GM21786 (cell line): ENCODE measurements at regions not wholly inside any gene's neighbourhood (a gene's known extent, or its start where the extent isn't known, plus 50 kb on each side); places are given as distances from the start of the nearest gene placed in this dataset.
"Not testable (repeated sequence)": the region's sequence is repeated elsewhere in the genome, so short reads cannot be mapped to it uniquely, and the experiment has no call there.

Experiments
- ATAC-seq: cut with Tn5 transposase; IDR thresholded peaks from one replicate; pipeline ENCODE4 v1.9.1; 2021; ENCODE audit not compliant: unreplicated experiment

GRCh38 chr7:52382731-52383130 lies 652.7 kb upstream of the POM121L12 start:
- no peak for ATAC-seq

- no peak for ATAC-seq
Observed at GRCh38 chr7:52369922-52370321, 665.5 kb upstream of the POM121L12 start.

GRCh38 chr7:52365349-52365748 lies 670.1 kb upstream of the POM121L12 start:
- no peak for ATAC-seq

GRCh38 chr7:52362521-52362920 lies 672.9 kb upstream of the POM121L12 start:
- ATAC-seq = no peak

- ATAC-seq = no peak
Observed at GRCh38 chr7:52360541-52360940, 674.9 kb upstream of the POM121L12 start.

GRCh38 chr7:52355053-52355452 lies 680.4 kb upstream of the POM121L12 start:
- ATAC-seq = no peak

- ATAC-seq = no peak
Observed at GRCh38 chr7:52352013-52352981, 683.1 kb upstream of the POM121L12 start.

- ATAC-seq = no peak
Observed at GRCh38 chr7:52344015-52344414, 691.4 kb upstream of the POM121L12 start.

GRCh38 chr7:52340067-52340466 lies 695.4 kb upstream of the POM121L12 start:
- no peak for ATAC-seq

- not testable (repeated sequence) for ATAC-seq
Observed at GRCh38 chr7:52328328-52328727, 707.1 kb upstream of the POM121L12 start.

- ATAC-seq = no peak
Observed at GRCh38 chr7:52325237-52325636, 710.2 kb upstream of the POM121L12 start.

GRCh38 chr7:52323202-52323746 lies 712.2 kb upstream of the POM121L12 start:
- ATAC-seq = no peak

- no peak for ATAC-seq
Observed at GRCh38 chr7:52320610-52321009, 714.8 kb upstream of the POM121L12 start.

GRCh38 chr7:52317921-52318320 lies 717.5 kb upstream of the POM121L12 start:
- no peak for ATAC-seq

GRCh38 chr7:52311886-52312285 lies 723.5 kb upstream of the POM121L12 start:
- no peak for ATAC-seq

- ATAC-seq = no peak
Observed at GRCh38 chr7:52309631-52310030, 725.8 kb upstream of the POM121L12 start.

GRCh38 chr7:52302765-52303520 lies 732.5 kb upstream of the POM121L12 start:
- ATAC-seq = no peak

- ATAC-seq = no peak
Observed at GRCh38 chr7:52297128-52297527, 738.3 kb upstream of the POM121L12 start.

GRCh38 chr7:52294942-52295341 lies 740.5 kb upstream of the POM121L12 start:
- ATAC-seq = no peak

GRCh38 chr7:52289247-52289646 lies 746.2 kb upstream of the POM121L12 start:
- ATAC-seq = no peak

GRCh38 chr7:52287698-52288097 lies 747.7 kb upstream of the POM121L12 start:
- ATAC-seq = no peak

- ATAC-seq = no peak
Observed at GRCh38 chr7:52285689-52286088, 749.7 kb upstream of the POM121L12 start.
